ENCODE measurements at regions not wholly inside any gene's neighbourhood (a gene's known extent, or its start where the extent isn't known, plus 50 kb on each side); places are given as distances from the start of the nearest gene placed in this dataset.

DNA sequence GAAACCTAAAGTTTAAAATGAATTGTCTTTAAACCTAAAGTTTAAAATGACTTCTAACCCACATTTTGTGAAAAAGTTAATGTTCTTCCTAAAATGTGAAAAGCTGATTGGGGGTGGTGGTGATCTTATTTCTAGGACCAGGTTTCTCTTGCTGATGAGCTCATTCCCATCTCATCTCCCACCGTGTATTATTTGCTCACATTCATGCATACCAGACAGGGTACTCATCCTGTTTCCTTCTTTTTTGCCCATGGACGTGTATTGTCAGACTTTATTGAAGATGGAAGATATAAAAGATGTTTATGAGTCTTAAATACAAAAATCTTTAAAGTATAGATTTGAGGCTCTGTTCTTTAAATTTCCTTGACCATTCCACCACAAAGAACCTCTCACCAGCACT is 70.1 kb upstream of the MPHOSPH6 start:
- DNase-seq = no peak
- H3K27ac ChIP-seq = no peak overlapping the region
- no peaks in the 10 kb centered on the region for H3K4me1 ChIP-seq
- TF ChIP-seq POLR2AphosphoS5 (IDR thresholded peaks at IDR 0.05) (no peak), POLR2A (IDR thresholded peaks at IDR 0.05) (no peak)
- TF ChIP-seq, protein P1, sequence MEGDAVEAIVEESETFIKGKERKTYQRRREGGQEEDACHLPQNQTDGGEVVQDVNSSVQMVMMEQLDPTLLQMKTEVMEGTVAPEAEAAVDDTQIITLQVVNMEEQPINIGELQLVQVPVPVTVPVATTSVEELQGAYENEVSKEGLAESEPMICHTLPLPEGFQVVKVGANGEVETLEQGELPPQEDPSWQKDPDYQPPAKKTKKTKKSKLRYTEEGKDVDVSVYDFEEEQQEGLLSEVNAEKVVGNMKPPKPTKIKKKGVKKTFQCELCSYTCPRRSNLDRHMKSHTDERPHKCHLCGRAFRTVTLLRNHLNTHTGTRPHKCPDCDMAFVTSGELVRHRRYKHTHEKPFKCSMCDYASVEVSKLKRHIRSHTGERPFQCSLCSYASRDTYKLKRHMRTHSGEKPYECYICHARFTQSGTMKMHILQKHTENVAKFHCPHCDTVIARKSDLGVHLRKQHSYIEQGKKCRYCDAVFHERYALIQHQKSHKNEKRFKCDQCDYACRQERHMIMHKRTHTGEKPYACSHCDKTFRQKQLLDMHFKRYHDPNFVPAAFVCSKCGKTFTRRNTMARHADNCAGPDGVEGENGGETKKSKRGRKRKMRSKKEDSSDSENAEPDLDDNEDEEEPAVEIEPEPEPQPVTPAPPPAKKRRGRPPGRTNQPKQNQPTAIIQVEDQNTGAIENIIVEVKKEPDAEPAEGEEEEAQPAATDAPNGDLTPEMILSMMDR (IDR thresholded peaks at IDR 0.05 in 8 of 11, conservative IDR thresholded peaks at IDR 0.05 in 3 of 11) = no peak
- H3K4me3 ChIP-seq = no peak overlapping the region
- intact Hi-C loops (cut with DNase I; ENCODE audit: low total_unique reads) = no loop called here
- no peaks in the 10 kb centered on the region for H3K36me3 ChIP-seq
- WGBS, 5 donors = 65 to 81% (median 70%) methylated on average over 2 of the region's 2 CpGs
- H3K9me3 ChIP-seq = peaks cover 0 to 24% (median 14%) of the 10 kb centered on the region in 8 donors
- H3K27me3 ChIP-seq (replicated peaks in 1 of 7) = peaks cover 0 to 7% (median 0%) of the 10 kb centered on the region in 7 donors

DNA sequence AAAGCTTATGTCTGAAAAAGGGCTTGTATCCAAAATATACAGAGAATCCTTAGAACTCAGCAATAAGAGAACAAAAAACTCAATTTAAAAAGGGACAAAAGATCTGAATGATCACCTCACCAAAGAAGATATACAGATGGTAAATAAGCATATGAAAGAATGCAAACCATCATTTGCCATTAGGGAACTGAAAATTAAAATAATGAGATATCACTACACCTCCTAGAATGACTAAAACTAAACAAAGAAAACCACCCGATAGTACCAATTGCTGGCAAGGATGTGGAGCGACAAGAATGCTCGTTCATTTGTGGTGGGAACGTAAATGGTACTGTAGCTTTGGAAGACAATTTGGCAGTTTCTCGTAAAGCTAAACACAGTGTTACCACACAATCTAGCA is 66.9 kb upstream of the MPHOSPH6 start:
- H3K27ac ChIP-seq = no peak overlapping the region
- intact Hi-C loops (cut with DNase I; ENCODE audit: low total_unique reads) = no loop called here
- 67 to 93% (median 82%) methylated on average over 5 of the region's 5 CpGs for WGBS, 5 donors
- H3K4me1 ChIP-seq = no peaks in the 10 kb centered on the region
- H3K36me3 ChIP-seq = no peaks in the 10 kb centered on the region
- TF ChIP-seq POLR2A (IDR thresholded peaks at IDR 0.05) = no peak
- TF ChIP-seq, protein P1 (IDR thresholded peaks at IDR 0.05 in 8 of 11, conservative IDR thresholded peaks at IDR 0.05 in 3 of 11) = no peak
- no peak for TF ChIP-seq POLR2AphosphoS5 (IDR thresholded peaks at IDR 0.05)
- no peak for DNase-seq
- no peak overlapping the region for H3K4me3 ChIP-seq
- H3K9me3 ChIP-seq = no peaks in the 10 kb centered on the region
- H3K27me3 ChIP-seq (replicated peaks in 1 of 7) = peaks cover 0 to 3% (median 0%) of the 10 kb centered on the region in 7 donors

DNA sequence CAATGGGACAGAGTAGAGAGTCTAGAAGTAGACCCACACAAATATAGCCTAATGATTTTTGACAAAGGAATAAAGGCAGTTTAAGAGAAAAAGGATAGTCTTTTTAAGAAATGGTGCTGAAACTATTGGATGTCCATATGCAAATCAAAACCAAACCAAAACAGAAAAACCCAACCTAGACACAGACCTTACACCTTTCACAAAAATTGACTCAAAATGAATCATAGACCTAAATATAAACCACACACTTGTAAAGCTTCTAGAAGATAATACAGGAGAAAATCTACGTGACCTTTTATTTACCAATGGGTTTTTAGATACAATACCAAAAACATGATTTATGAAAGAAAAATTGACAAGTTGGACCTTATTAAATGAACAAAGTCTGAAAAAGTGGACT is 66.4 kb upstream of the MPHOSPH6 start:
- no peak overlapping the region for H3K27ac ChIP-seq
- TF ChIP-seq, protein P1 (IDR thresholded peaks at IDR 0.05 in 8 of 11, conservative IDR thresholded peaks at IDR 0.05 in 3 of 11) = no peak
- no peak for TF ChIP-seq POLR2AphosphoS5 (IDR thresholded peaks at IDR 0.05)
- TF ChIP-seq POLR2A (IDR thresholded peaks at IDR 0.05) = no peak
- WGBS, 5 donors = 44 to 86% (median 65%) methylated on average over 1 of the region's 1 CpG
- H3K4me1 ChIP-seq = no peaks in the 10 kb centered on the region
- H3K4me3 ChIP-seq = no peak overlapping the region
- intact Hi-C loops (cut with DNase I; ENCODE audit: low total_unique reads) = no loop called here
- DNase-seq = no peak
- H3K36me3 ChIP-seq = no peaks in the 10 kb centered on the region
- H3K9me3 ChIP-seq = no peaks in the 10 kb centered on the region
- H3K27me3 ChIP-seq (replicated peaks in 1 of 7) = no peaks in the 10 kb centered on the region

DNA sequence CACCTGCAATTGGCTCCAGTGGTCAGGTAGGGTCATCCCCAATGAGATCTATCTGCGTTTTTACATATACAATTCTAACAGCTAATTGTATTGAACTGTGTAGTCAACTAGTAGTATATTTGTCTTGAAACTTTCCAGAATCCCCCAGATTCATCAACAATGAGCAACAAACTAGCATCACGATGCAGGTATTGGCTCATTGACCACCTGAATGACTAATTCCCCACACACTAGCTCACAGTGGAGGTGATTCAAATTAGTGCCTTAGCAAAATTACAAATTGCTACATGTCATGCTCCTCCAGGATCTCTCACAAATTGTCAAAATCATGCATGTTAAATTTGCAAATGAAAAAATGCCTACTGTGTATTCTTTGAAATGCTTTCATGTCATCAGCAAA is 62.8 kb upstream of the MPHOSPH6 start:
- Histone ChIP-seq H3K27ac (no peak overlapping the region), H3K4me3 (no peak overlapping the region), H3K9me3 (no peaks in the 10 kb centered on the region), H3K4me1 (no peaks in the 10 kb centered on the region), H3K27me3 (replicated peaks in 1 of 7) (peaks cover 0 to 25% (median 0%) of the 10 kb centered on the region in 7 donors), H3K36me3 (no peaks in the 10 kb centered on the region)
- intact Hi-C loops (cut with DNase I; ENCODE audit: low total_unique reads) = loop anchor here (5.0 kb wide), 1 partner anchor 346 kb away; no protein-coding TSS in a partner anchor
- TF ChIP-seq POLR2AphosphoS5 (IDR thresholded peaks at IDR 0.05) = no peak
- TF ChIP-seq, protein P1 (IDR thresholded peaks at IDR 0.05 in 8 of 11, conservative IDR thresholded peaks at IDR 0.05 in 3 of 11) = no peak
- TF ChIP-seq POLR2A (IDR thresholded peaks at IDR 0.05) = no peak
- no peak for DNase-seq
- 67 to 91% (median 80%) methylated on average over 2 of the region's 2 CpGs for WGBS, 5 donors
